HEK293 (cell line): ENCODE measurements at regions not wholly inside any gene's neighbourhood (a gene's known extent, or its start where the extent isn't known, plus 50 kb on each side); places are given as distances from the start of the nearest gene placed in this dataset.

Experiments
- CTCF ChIA-PET: fragments of 350-600 bp; formaldehyde crosslinking; extraction: SDS; loops from one replicate; lab custom pipeline; 2021; ENCODE audit warnings: antibody characterized with exemption; lab: Yijun Ruan, JAX
- POLR2A ChIA-PET: fragments of 300-600 bp; formaldehyde crosslinking; extraction: SDS; loops from one replicate; lab custom pipeline; 2020; ENCODE audit warnings: antibody characterized with exemption, inconsistent platforms; lab: Yijun Ruan, JAX
- H3K27ac ChIP-seq: fragments of 200-500 bp; sonication (Bioruptor generic); 2 replicates; pipeline ENCODE4 v1.5.1; 2014; ENCODE audit warnings: low read depth, low read length, control low read depth, inconsistent platforms; ENCODE audit errors: extremely low read depth
- H3K36me3 ChIP-seq, 2 experiments: fragments of 200-500 bp in 1 of 2; sonication (Bioruptor generic) in 1 of 2; 1 replicate in 1 of 2; 2 replicates in 1 of 2; pipeline ENCODE4 v1.5.1; 2014 to 2017; ENCODE audit warnings: inconsistent platforms in 2 of 2, low read length in 2 of 2; ENCODE audit not compliant: control insufficient read depth in 2 of 2, insufficient read depth in 1 of 2
- H3K4me1 ChIP-seq: fragments of 200-500 bp; sonication (Bioruptor generic); 2 replicates; pipeline ENCODE4 v1.5.1; 2014; ENCODE audit warnings: mild to moderate bottlenecking, low read length, inconsistent platforms; ENCODE audit not compliant: control insufficient read depth, insufficient read depth
- H3K4me3 ChIP-seq: 2 replicates; pipeline ENCODE4 v1.5.1; 2011; ENCODE audit warnings: low read depth, mild to moderate bottlenecking, control low read depth, low read length, moderate library complexity
- H3K9me3 ChIP-seq: fragments of 200-500 bp; sonication (Bioruptor generic); 2 replicates; pipeline ENCODE4 v1.5.1; 2014; ENCODE audit warnings: low read depth, low read length, inconsistent platforms; ENCODE audit not compliant: control insufficient read depth, insufficient read depth
- HIC1 ChIP-seq: fragments of 450-650 bp; formaldehyde crosslinking; IDR thresholded peaks from 2 replicates; pipeline ENCODE4 v1.5.1; 2016; ENCODE audit warnings: missing biosample characterization, missing genetic modification characterization
- INSM2 ChIP-seq: fragments of 450-650 bp; formaldehyde crosslinking; IDR thresholded peaks from 2 replicates; pipeline ENCODE4 v1.5.1; 2016; ENCODE audit warnings: missing biosample characterization, missing genetic modification characterization
- KLF16 ChIP-seq: fragments of 450-650 bp; formaldehyde crosslinking; IDR thresholded peaks from 2 replicates; pipeline ENCODE4 v1.5.1; 2017; ENCODE audit warnings: missing biosample characterization, missing genetic modification characterization
- KLF7 ChIP-seq: fragments of 450-650 bp; formaldehyde crosslinking; IDR thresholded peaks from 2 replicates; pipeline ENCODE4 v1.5.1; 2016; ENCODE audit warnings: missing biosample characterization, missing genetic modification characterization, borderline replicate concordance
- PRDM2 ChIP-seq: fragments of 450-650 bp; formaldehyde crosslinking; IDR thresholded peaks from 2 replicates; pipeline ENCODE4 v1.5.1; 2016; ENCODE audit warnings: missing biosample characterization, missing genetic modification characterization, borderline replicate concordance
- SCRT2 ChIP-seq: fragments of 450-650 bp; formaldehyde crosslinking; IDR thresholded peaks from 2 replicates; pipeline ENCODE4 v1.5.1; 2016; ENCODE audit warnings: missing biosample characterization, missing genetic modification characterization
- SP7 ChIP-seq: fragments of 450-650 bp; formaldehyde crosslinking; IDR thresholded peaks from 2 replicates; pipeline ENCODE4 v1.5.1; 2016; ENCODE audit warnings: missing biosample characterization, missing genetic modification characterization
- ZBTB44 ChIP-seq: fragments of 450-650 bp; IDR thresholded peaks from 2 replicates; pipeline ENCODE4 v1.5.1; 2018; ENCODE audit warnings: missing biosample characterization, mild to moderate bottlenecking, missing genetic modification characterization
- ZNF121 ChIP-seq: fragments of 450-650 bp; formaldehyde crosslinking; IDR thresholded peaks from 2 replicates; pipeline ENCODE4 v1.5.1; 2016; ENCODE audit warnings: missing biosample characterization, missing genetic modification characterization
- ZNF148 ChIP-seq: fragments of 450-650 bp; formaldehyde crosslinking; IDR thresholded peaks from 2 replicates; pipeline ENCODE4 v1.5.0; 2017; ENCODE audit warnings: missing biosample characterization, missing genetic modification characterization, borderline replicate concordance
- ZNF18 ChIP-seq: fragments of 450-650 bp; formaldehyde crosslinking; IDR thresholded peaks from 2 replicates; pipeline ENCODE4 v1.5.1; 2016; ENCODE audit warnings: missing biosample characterization, missing genetic modification characterization
- ZNF184 ChIP-seq: fragments of 450-650 bp; IDR thresholded peaks from 2 replicates; pipeline ENCODE4 v1.5.1; 2018; ENCODE audit warnings: missing biosample characterization, mild to moderate bottlenecking, missing genetic modification characterization
- ZNF248 ChIP-seq: fragments of 450-650 bp; formaldehyde crosslinking; IDR thresholded peaks from 2 replicates; pipeline ENCODE4 v1.5.1; 2017; ENCODE audit warnings: missing biosample characterization, missing genetic modification characterization
- ZNF530 ChIP-seq: fragments of 450-650 bp; formaldehyde crosslinking; IDR thresholded peaks from 2 replicates; pipeline ENCODE4 v1.5.1; 2016; ENCODE audit warnings: low read depth, missing biosample characterization, missing genetic modification characterization
- ZNF561 ChIP-seq: fragments of 450-650 bp; IDR thresholded peaks from 2 replicates; pipeline ENCODE4 v1.5.1; 2018; ENCODE audit warnings: missing biosample characterization, missing genetic modification characterization, borderline replicate concordance
- ZNF571 ChIP-seq: fragments of 450-650 bp; formaldehyde crosslinking; IDR thresholded peaks from 2 replicates; pipeline ENCODE4 v1.5.0; 2017; ENCODE audit warnings: missing biosample characterization, missing genetic modification characterization
- ZNF580 ChIP-seq: fragments of 450-650 bp; formaldehyde crosslinking; IDR thresholded peaks from 2 replicates; pipeline ENCODE4 v1.5.1; 2016; ENCODE audit warnings: missing biosample characterization, missing genetic modification characterization
- ZNF645 ChIP-seq: fragments of 450-650 bp; formaldehyde crosslinking; IDR thresholded peaks from 2 replicates; pipeline ENCODE4; 2016; ENCODE audit warnings: missing biosample characterization, missing genetic modification characterization
- ZNF747 ChIP-seq: fragments of 450-650 bp; formaldehyde crosslinking; IDR thresholded peaks from 2 replicates; pipeline ENCODE4 v1.5.1; 2016; ENCODE audit warnings: missing biosample characterization, missing genetic modification characterization

GRCh38 chr3:106611116-106611515, 742.3 kb upstream of the CBLB start (continued):
- TF ChIP-seq HIC1 (tag by site-specific recombination) (no peak), ZNF645 (tag by site-specific recombination) (no peak), KLF16 (tag by site-specific recombination) (no peak), KLF7 (tag by site-specific recombination) (no peak), ZNF561 (tag by site-specific recombination) (no peak)
- TF ChIP-seq, all 188 proteins: peak for 0

- no peak overlapping the region for H3K4me3 ChIP-seq
- H3K9me3 ChIP-seq: no peaks in the 10 kb centered on the region
- POLR2A ChIA-PET: no interaction called here
- H3K36me3 ChIP-seq: no peaks in the 10 kb centered on the region
- TF ChIP-seq ZNF530 (tag by site-specific recombination): no peak
- TF ChIP-seq ZNF571 (tag by site-specific recombination): no peak
- no peak for TF ChIP-seq PRDM2 (tag by site-specific recombination)
- no peak for TF ChIP-seq ZNF18
- TF ChIP-seq SP7: no peak
- TF ChIP-seq INSM2: no peak
- TF ChIP-seq ZNF121 (tag by site-specific recombination): no peak
- no peak for TF ChIP-seq ZBTB44 (tag by site-specific recombination)
- no peak for TF ChIP-seq SCRT2 (tag by site-specific recombination)
- TF ChIP-seq ZNF148 (tag by site-specific recombination): no peak
- TF ChIP-seq ZNF580: no peak
- TF ChIP-seq ZNF184 (tag by site-specific recombination): no peak
- TF ChIP-seq ZNF747: no peak
- TF ChIP-seq ZNF248 (tag by site-specific recombination): no peak
- CTCF ChIA-PET: no interaction called here
- no peak overlapping the region for H3K27ac ChIP-seq
- H3K4me1 ChIP-seq: peaks cover 3% of the 10 kb centered on the region; the same call in 1 of the 2 replicates
Observed at GRCh38 chr3:106611841-106612240, 743.0 kb upstream of the CBLB start.
